WTC11 (cell line): ENCODE measurements at regions not wholly inside any gene's neighbourhood (a gene's known extent, or its start where the extent isn't known, plus 50 kb on each side); places are given as distances from the start of the nearest gene placed in this dataset.

Source experiments
- FOXK1 ChIP-seq: sonication (generic); formaldehyde crosslinking; IDR thresholded peaks from 2 replicates; pipeline ENCODE4 v1.8.0; 2022; ENCODE audit warnings: mild to moderate bottlenecking, moderate library complexity, missing genetic modification reagents
- GRHL2 ChIP-seq: fragments of 250-450 bp; sonication (Bioruptor Pico); IDR thresholded peaks from 2 replicates; pipeline ENCODE4 v1.8.0; 2022; ENCODE audit warnings: mild to moderate bottlenecking, moderate library complexity; ENCODE audit not compliant: insufficient replicate concordance, severe bottlenecking
- GTF2I ChIP-seq: fragments of 250-450 bp; sonication (Bioruptor Pico); conservative IDR thresholded peaks from 2 replicates; pipeline ENCODE4 v1.4.0; 2021; ENCODE audit warnings: mild to moderate bottlenecking
- NFYB ChIP-seq: sonication (generic); formaldehyde crosslinking; conservative IDR thresholded peaks from 2 replicates; pipeline ENCODE4 v1.8.0; 2022; ENCODE audit warnings: low read depth, missing genetic modification reagents
- PREB ChIP-seq: sonication (generic); formaldehyde crosslinking; IDR thresholded peaks from 2 replicates; pipeline ENCODE4 v1.8.1; 2022; ENCODE audit warnings: mild to moderate bottlenecking, missing genetic modification reagents, moderate library complexity, borderline replicate concordance
- RELA ChIP-seq: sonication (generic); formaldehyde crosslinking; IDR thresholded peaks from 2 replicates; pipeline ENCODE4 v1.8.1; 2022; ENCODE audit warnings: missing genetic modification reagents, mild to moderate bottlenecking, borderline replicate concordance
- STAT6 ChIP-seq: sonication (generic); formaldehyde crosslinking; conservative IDR thresholded peaks from 2 replicates; pipeline ENCODE4 v1.8.1; 2023; ENCODE audit warnings: mild to moderate bottlenecking, low read depth, missing genetic modification reagents, moderate library complexity
- ZNF512 ChIP-seq: sonication (generic); formaldehyde crosslinking; IDR thresholded peaks from 2 replicates; pipeline ENCODE4 v1.8.1; 2022; ENCODE audit warnings: missing genetic modification reagents, borderline replicate concordance
- TF ChIP-seq, protein P1 (sequence below): fragments of 200-600 bp; IDR thresholded peaks from 2 replicates; pipeline ENCODE4 v1.8.0; 2022; ENCODE audit warnings: antibody characterized with exemption

GRCh38 chr1:25110485-25110884, 121.8 kb downstream of the SYF2 start:
- TF ChIP-seq, protein P1, sequence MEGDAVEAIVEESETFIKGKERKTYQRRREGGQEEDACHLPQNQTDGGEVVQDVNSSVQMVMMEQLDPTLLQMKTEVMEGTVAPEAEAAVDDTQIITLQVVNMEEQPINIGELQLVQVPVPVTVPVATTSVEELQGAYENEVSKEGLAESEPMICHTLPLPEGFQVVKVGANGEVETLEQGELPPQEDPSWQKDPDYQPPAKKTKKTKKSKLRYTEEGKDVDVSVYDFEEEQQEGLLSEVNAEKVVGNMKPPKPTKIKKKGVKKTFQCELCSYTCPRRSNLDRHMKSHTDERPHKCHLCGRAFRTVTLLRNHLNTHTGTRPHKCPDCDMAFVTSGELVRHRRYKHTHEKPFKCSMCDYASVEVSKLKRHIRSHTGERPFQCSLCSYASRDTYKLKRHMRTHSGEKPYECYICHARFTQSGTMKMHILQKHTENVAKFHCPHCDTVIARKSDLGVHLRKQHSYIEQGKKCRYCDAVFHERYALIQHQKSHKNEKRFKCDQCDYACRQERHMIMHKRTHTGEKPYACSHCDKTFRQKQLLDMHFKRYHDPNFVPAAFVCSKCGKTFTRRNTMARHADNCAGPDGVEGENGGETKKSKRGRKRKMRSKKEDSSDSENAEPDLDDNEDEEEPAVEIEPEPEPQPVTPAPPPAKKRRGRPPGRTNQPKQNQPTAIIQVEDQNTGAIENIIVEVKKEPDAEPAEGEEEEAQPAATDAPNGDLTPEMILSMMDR, result no peak
- TF ChIP-seq RELA (CRISPR knock-in tag) (no peak), ZNF512 (CRISPR knock-in tag) (no peak), GRHL2 (CRISPR knock-in tag) (no peak), STAT6 (CRISPR knock-in tag) (no peak), PREB (CRISPR knock-in tag) (no peak), FOXK1 (CRISPR knock-in tag) (no peak), NFYB (CRISPR knock-in tag) (no peak), GTF2I (CRISPR knock-in tag) (no peak)
